H9 (cell line): ENCODE measurements at regions not wholly inside any gene's neighbourhood (a gene's known extent, or its start where the extent isn't known, plus 50 kb on each side); places are given as distances from the start of the nearest gene placed in this dataset.

ENCODE experiments used
- DNase-seq: peaks from one replicate; pipeline ENCODE4 v3.0.0-alpha.2; 2017
- H2AFZ ChIP-seq: one replicate; pipeline ENCODE4 v1.6.1; 2013; ENCODE audit warnings: mild to moderate bottlenecking, low read length, control low read depth, moderate library complexity
- H2AK5ac ChIP-seq: 2 replicates; pipeline ENCODE4 v1.6.1; 2013; ENCODE audit warnings: low read length, control low read depth, mixed read lengths; ENCODE audit not compliant: insufficient read length
- H2BK120ac ChIP-seq: one replicate; pipeline ENCODE4 v1.6.1; 2013; ENCODE audit warnings: low read depth, mild to moderate bottlenecking, low read length, control low read depth, inconsistent platforms; ENCODE audit not compliant: poor library complexity, severe bottlenecking
- H2BK12ac ChIP-seq: 2 replicates; pipeline ENCODE4 v1.6.1; 2013; ENCODE audit warnings: low read length, control low read depth, mixed read lengths, low read depth; ENCODE audit not compliant: insufficient read length
- H2BK15ac ChIP-seq: 2 replicates; pipeline ENCODE4 v1.6.1; 2013; ENCODE audit warnings: low read depth, low read length, control low read depth
- H2BK20ac ChIP-seq: one replicate; pipeline ENCODE4 v1.6.1; 2013; ENCODE audit warnings: low read depth, mild to moderate bottlenecking, low read length, control low read depth, inconsistent platforms; ENCODE audit not compliant: poor library complexity, severe bottlenecking
- H2BK5ac ChIP-seq: 2 replicates; pipeline ENCODE4 v1.6.1; 2013; ENCODE audit warnings: low read length, control low read depth, mixed read lengths; ENCODE audit not compliant: insufficient read length
- H3K14ac ChIP-seq: 2 replicates; pipeline ENCODE4 v1.6.1; 2013; ENCODE audit warnings: low read length, control low read depth; ENCODE audit not compliant: insufficient read depth
- H3K18ac ChIP-seq: 2 replicates; pipeline ENCODE4 v1.6.1; 2013; ENCODE audit warnings: low read depth, mild to moderate bottlenecking, mixed read lengths, low read length, control low read depth; ENCODE audit not compliant: insufficient read length
- H3K23ac ChIP-seq: 2 replicates; pipeline ENCODE4 v1.6.1; 2013; ENCODE audit warnings: low read length, control low read depth, mixed read lengths, low read depth; ENCODE audit not compliant: insufficient read length
- H3K23me2 ChIP-seq: 2 replicates; pipeline ENCODE4 v1.6.1; 2013; ENCODE audit warnings: low read depth, mild to moderate bottlenecking, mixed read lengths, low read length, control low read depth; ENCODE audit not compliant: insufficient read length, poor library complexity, severe bottlenecking
- H3K27ac ChIP-seq: 2 replicates; pipeline ENCODE4 v1.5.1; 2013; ENCODE audit warnings: low read length, control low read depth, mixed read lengths, low read depth; ENCODE audit not compliant: insufficient read length
- H3K27me3 ChIP-seq: 2 replicates; pipeline ENCODE4 v1.6.1; 2013; ENCODE audit warnings: low read length, control low read depth, inconsistent platforms; ENCODE audit not compliant: insufficient read depth
- H3K4ac ChIP-seq: 2 replicates; pipeline ENCODE4 v1.6.1; 2013; ENCODE audit warnings: low read depth, mild to moderate bottlenecking, control low read depth, inconsistent platforms, low read length, moderate library complexity
- H3K4me1 ChIP-seq: 2 replicates; pipeline ENCODE4 v1.6.1; 2013; ENCODE audit warnings: low read length, control low read depth, inconsistent platforms; ENCODE audit not compliant: insufficient read depth
- H3K4me2 ChIP-seq: 2 replicates; pipeline ENCODE4 v1.6.1; 2013; ENCODE audit warnings: low read length, control low read depth, mixed read lengths; ENCODE audit not compliant: insufficient read length, insufficient read depth
- H3K56ac ChIP-seq: 2 replicates; pipeline ENCODE4 v1.6.1; 2013; ENCODE audit warnings: low read depth, mild to moderate bottlenecking, mixed read lengths, low read length, control low read depth; ENCODE audit not compliant: insufficient read length
- H3K79me1 ChIP-seq: 2 replicates; pipeline ENCODE4 v1.6.1; 2013; ENCODE audit warnings: low read depth, mild to moderate bottlenecking, moderate library complexity, low read length, control low read depth, inconsistent platforms; ENCODE audit not compliant: insufficient read depth, poor library complexity, severe bottlenecking
- H3K79me2 ChIP-seq: 2 replicates; pipeline ENCODE4 v1.6.1; 2013; ENCODE audit warnings: low read length, control low read depth, inconsistent platforms; ENCODE audit not compliant: insufficient read depth
- H3K9ac ChIP-seq: 2 replicates; pipeline ENCODE4 v1.6.1; 2013; ENCODE audit warnings: low read length, control low read depth, mixed read lengths; ENCODE audit not compliant: insufficient read length; ENCODE audit errors: extremely low read depth
- H3K9me3 ChIP-seq: one replicate; pipeline ENCODE4 v1.6.1; 2013; ENCODE audit warnings: low read depth, low read length, inconsistent platforms; ENCODE audit not compliant: control insufficient read depth
- H3T11ph ChIP-seq: one replicate; pipeline ENCODE4 v1.6.1; 2013; ENCODE audit warnings: mild to moderate bottlenecking, low read length, control low read depth, inconsistent platforms
- H4K20me1 ChIP-seq: one replicate; pipeline ENCODE4 v1.6.1; 2013; ENCODE audit not compliant: control insufficient read depth, insufficient read length, insufficient read depth
- H4K5ac ChIP-seq: 2 replicates; pipeline ENCODE4 v1.6.1; 2013; ENCODE audit warnings: low read depth, mild to moderate bottlenecking, mixed read lengths, low read length, control low read depth; ENCODE audit not compliant: insufficient read length
- H4K8ac ChIP-seq: replicated peaks from 2 replicates; pipeline ENCODE4 v1.6.1; 2013; ENCODE audit warnings: low read length, control low read depth, mixed read lengths, low read depth; ENCODE audit not compliant: insufficient read length
- H4K91ac ChIP-seq: 2 replicates; pipeline ENCODE4 v1.6.1; 2013; ENCODE audit warnings: low read depth, mild to moderate bottlenecking, moderate library complexity, mixed read lengths, low read length, control low read depth; ENCODE audit not compliant: insufficient read length
- H3K27ac Mint-ChIP-seq, 3 experiments: 2 replicates in 2 of 3; 3 replicates in 1 of 3; pipeline ENCODE4 v1.8.0; 2020 to 2021; ENCODE audit warnings: mixed read lengths in 3 of 3, mild to moderate bottlenecking in 1 of 3, moderate library complexity in 1 of 3
- H3K27me3 Mint-ChIP-seq: 2 replicates; pipeline ENCODE4 v1.8.0; 2021; ENCODE audit warnings: low read depth, mild to moderate bottlenecking, moderate library complexity, mixed read lengths
- H3K36me3 Mint-ChIP-seq, 3 experiments: 2 replicates in 2 of 3; 3 replicates in 1 of 3; pipeline ENCODE4 v1.8.0; 2020 to 2021; ENCODE audit warnings: low read depth in 3 of 3, mixed read lengths in 3 of 3; ENCODE audit not compliant: insufficient read depth in 1 of 3
- H3K4me1 Mint-ChIP-seq, 2 experiments: 2 replicates each; pipeline ENCODE4 v1.8.0; 2020; ENCODE audit warnings: mixed read lengths in 2 of 2
- H3K4me3 Mint-ChIP-seq, 2 experiments: 2 replicates in 1 of 2; 3 replicates in 1 of 2; pipeline ENCODE4 v1.8.0; 2020 to 2021; ENCODE audit warnings: mild to moderate bottlenecking in 2 of 2, mixed read lengths in 2 of 2, moderate library complexity in 1 of 2
- H3K9me3 Mint-ChIP-seq, 2 experiments: 2 replicates in 1 of 2; 3 replicates in 1 of 2; pipeline ENCODE4 v1.8.0; 2020; ENCODE audit warnings: mild to moderate bottlenecking in 2 of 2, mixed read lengths in 2 of 2, moderate library complexity in 1 of 2
- CTCF ChIP-seq: fragments of 200-600 bp; sonication (generic); conservative IDR thresholded peaks from 3 replicates; pipeline ENCODE4 v1.8.0; 2021; ENCODE audit warnings: antibody characterized with exemption, mild to moderate bottlenecking
- WGBS: extraction: QIAGEN DNeasy Blood & Tissue Kit; methylation state at CpG from one replicate; pipeline ENCODE4 v1.1.7; 2013; ENCODE audit warnings: missing lambda C conversion rate, low lambda C conversion rate, mixed read lengths; ENCODE audit not compliant: insufficient read length; ENCODE audit errors: extremely low coverage; 5-methylcytosine and 5-hydroxymethylcytosine counted together

DNA sequence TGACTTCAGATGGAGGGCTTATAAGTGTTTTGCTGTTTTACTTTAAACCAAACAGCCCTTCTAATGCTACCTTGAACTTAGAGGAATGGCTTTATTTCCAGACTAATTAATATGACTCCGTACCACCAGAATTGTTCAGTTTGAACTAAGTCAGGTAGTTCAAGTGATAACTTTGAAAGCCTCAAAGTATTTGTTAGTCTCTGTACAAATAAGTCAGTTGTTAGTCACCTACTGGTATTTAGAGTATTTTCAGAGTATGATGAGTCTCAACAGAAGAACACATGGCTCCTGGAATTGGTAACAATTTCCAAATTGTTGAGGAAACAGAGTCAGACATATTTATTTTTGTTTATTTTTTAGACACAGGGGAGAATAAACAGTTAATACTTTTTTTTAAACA lies 381.8 kb upstream of the NRXN1 start:
- H4K20me1 ChIP-seq: no peaks in the 10 kb centered on the region
- H3K14ac ChIP-seq: no peak overlapping the region
- no peaks in the 10 kb centered on the region for H3K23me2 ChIP-seq
- no peak overlapping the region for H3K4me2 ChIP-seq
- H3K9ac ChIP-seq: no peak overlapping the region
- H3K27me3 ChIP-seq: no peaks in the 10 kb centered on the region
- H3K27ac ChIP-seq: no peak overlapping the region
- no peak overlapping the region for H2BK5ac ChIP-seq
- Mint-ChIP-seq H3K36me3 (no peaks in the 10 kb centered on the region), H3K4me3 (no peak overlapping the region), H3K27ac (no peak overlapping the region), H3K4me1 (peaks cover 10 to 12% of the 10 kb centered on the region in 2 experiments), H3K9me3 (no peaks in the 10 kb centered on the region), H3K27me3 (no peaks in the 10 kb centered on the region)
- no peak overlapping the region for H4K8ac ChIP-seq
- no peaks in the 10 kb centered on the region for H3K79me1 ChIP-seq
- no peak overlapping the region for H3K4ac ChIP-seq
- no peak overlapping the region for H4K5ac ChIP-seq
- no peaks in the 10 kb centered on the region for H3K9me3 ChIP-seq
- no peak overlapping the region for H3T11ph ChIP-seq
- H2BK20ac ChIP-seq: no peak overlapping the region
- TF ChIP-seq CTCF: no peak
- no peaks in the 10 kb centered on the region for H3K4me1 ChIP-seq
- no peak overlapping the region for H3K18ac ChIP-seq
- H2AK5ac ChIP-seq: no peak overlapping the region
- no peak overlapping the region for H2BK12ac ChIP-seq
- no peak overlapping the region for H3K56ac ChIP-seq
- no peaks in the 10 kb centered on the region for H3K79me2 ChIP-seq
- no CpG with 5 or more reads among the region's 1 CpG for WGBS
- H2BK15ac ChIP-seq: no peak overlapping the region
- DNase-seq: no peak
- no peak overlapping the region for H2AFZ ChIP-seq
- no peak overlapping the region for H3K23ac ChIP-seq
- no peak overlapping the region for H2BK120ac ChIP-seq
- no peak overlapping the region for H4K91ac ChIP-seq
